ENCODE measurements at regions not wholly inside any gene's neighbourhood (a gene's known extent, or its start where the extent isn't known, plus 50 kb on each side); places are given as distances from the start of the nearest gene placed in this dataset.

DNA sequence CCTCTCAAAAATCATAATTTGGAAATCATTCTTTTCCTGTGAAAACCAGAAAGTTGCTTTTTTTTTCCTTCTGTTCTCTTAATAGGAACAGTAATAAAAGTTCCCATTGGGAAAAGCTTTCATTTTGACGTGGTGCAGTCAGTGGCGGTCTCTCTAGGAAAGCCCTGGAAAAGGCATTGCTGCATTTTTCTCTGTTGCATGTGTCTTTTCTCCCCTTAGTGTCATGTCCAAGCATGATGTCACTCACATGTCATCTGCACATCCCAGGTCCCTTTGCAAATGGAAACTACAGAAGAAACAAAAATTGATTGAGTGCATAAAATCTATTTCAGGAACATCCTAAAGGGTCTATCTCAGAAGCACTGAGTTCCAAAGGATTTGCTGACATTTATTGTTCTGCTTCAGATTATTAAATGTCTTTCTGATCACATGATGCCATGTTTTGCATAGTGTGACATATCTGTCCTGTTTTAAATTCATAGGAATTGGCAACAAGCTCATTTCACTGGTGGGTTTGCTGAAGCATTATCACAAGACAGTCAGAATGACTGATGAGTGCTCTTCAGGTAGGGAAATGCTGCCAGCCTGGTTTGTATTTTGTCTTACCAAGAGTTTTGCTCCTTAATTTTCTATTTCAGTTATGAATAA lies 208.7 kb downstream of the SOX4 start:
- peak overlapping the region; percentile 72 for H3K27ac ChIP-seq (ENCODE audit: low read length)
- peak; percentile 83 for DNase-seq
- no peaks in the 10 kb centered on the region for H3K27me3 ChIP-seq (ENCODE audit: control insufficient read depth, insufficient read depth, low read length)
- no peaks in the 10 kb centered on the region for H3K36me3 ChIP-seq (ENCODE audit: control insufficient read depth, insufficient read depth, low read length)
- WGBS (ENCODE audit: insufficient coverage) = 15% methylated on average over 2 of the region's 2 CpGs
- no peak overlapping the region for H3K4me3 ChIP-seq (ENCODE audit: low read length)
- no peaks in the 10 kb centered on the region for H3K9me3 ChIP-seq (replicated peaks; ENCODE audit: control insufficient read depth, low read depth, low read length)
- H3K4me1 ChIP-seq (ENCODE audit: control insufficient read depth, insufficient read depth, low read length) = peaks cover 7% of the 10 kb centered on the region

GRCh38 chr6:21804941-21805610 lies 211.5 kb downstream of the SOX4 start:
- Histone ChIP-seq H3K27ac (ENCODE audit: low read length) (peak overlapping the region; percentile 32), H3K9me3 (replicated peaks; ENCODE audit: control insufficient read depth, low read depth, low read length) (no peaks in the 10 kb centered on the region), H3K4me3 (ENCODE audit: low read length) (no peak overlapping the region), H3K4me1 (ENCODE audit: control insufficient read depth, insufficient read depth, low read length) (peaks cover 21% of the 10 kb centered on the region), H3K36me3 (ENCODE audit: control insufficient read depth, insufficient read depth, low read length) (no peaks in the 10 kb centered on the region), H3K27me3 (ENCODE audit: control insufficient read depth, insufficient read depth, low read length) (no peaks in the 10 kb centered on the region)
- 72% methylated on average over 3 of the region's 8 CpGs for WGBS (ENCODE audit: insufficient coverage)
- peak; percentile 57 for DNase-seq

GRCh38 chr6:21807299-21808044 lies 213.9 kb downstream of the SOX4 start:
- Histone ChIP-seq H3K4me3 (ENCODE audit: low read length) (no peak overlapping the region), H3K9me3 (replicated peaks; ENCODE audit: control insufficient read depth, low read depth, low read length) (no peaks in the 10 kb centered on the region), H3K27me3 (ENCODE audit: control insufficient read depth, insufficient read depth, low read length) (no peaks in the 10 kb centered on the region), H3K27ac (ENCODE audit: low read length) (peak overlapping the region; percentile 70), H3K4me1 (ENCODE audit: control insufficient read depth, insufficient read depth, low read length) (peaks cover 14% of the 10 kb centered on the region), H3K36me3 (ENCODE audit: control insufficient read depth, insufficient read depth, low read length) (no peaks in the 10 kb centered on the region)
- DNase-seq = peak; percentile 54
- no CpG with 5 or more reads among the region's 2 CpGs for WGBS (ENCODE audit: insufficient coverage)

DNA sequence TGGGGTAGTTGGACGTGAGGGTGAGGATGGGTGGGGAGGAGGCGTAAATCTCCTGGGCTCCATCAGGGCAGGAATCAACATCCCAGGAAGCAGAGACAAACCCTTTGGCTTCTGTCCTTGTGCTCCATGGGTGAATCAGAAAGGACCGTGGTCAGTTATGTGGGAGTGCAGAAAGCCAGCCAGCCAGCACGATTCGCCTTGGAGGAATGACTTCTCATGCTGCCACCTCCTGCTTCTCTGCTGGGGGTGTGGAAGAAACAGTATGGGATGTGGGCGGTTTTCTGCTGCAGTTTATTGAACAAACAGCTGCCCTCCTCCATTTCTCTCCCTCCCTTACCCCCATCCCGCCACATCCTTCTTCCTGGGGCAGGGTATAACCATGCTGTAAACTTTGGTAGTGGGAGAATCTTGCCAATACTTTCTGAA lies 214.5 kb downstream of the SOX4 start:
- peak overlapping the region; percentile 70 for H3K27ac ChIP-seq (ENCODE audit: low read length)
- H3K36me3 ChIP-seq (ENCODE audit: control insufficient read depth, insufficient read depth, low read length) = no peaks in the 10 kb centered on the region
- DNase-seq = peak; percentile 66
- no peak overlapping the region for H3K4me3 ChIP-seq (ENCODE audit: low read length)
- no peaks in the 10 kb centered on the region for H3K27me3 ChIP-seq (ENCODE audit: control insufficient read depth, insufficient read depth, low read length)
- peaks cover 14% of the 10 kb centered on the region for H3K4me1 ChIP-seq (ENCODE audit: control insufficient read depth, insufficient read depth, low read length)
- no peaks in the 10 kb centered on the region for H3K9me3 ChIP-seq (replicated peaks; ENCODE audit: control insufficient read depth, low read depth, low read length)
- WGBS (ENCODE audit: insufficient coverage) = 31% methylated on average over 2 of the region's 7 CpGs

DNA sequence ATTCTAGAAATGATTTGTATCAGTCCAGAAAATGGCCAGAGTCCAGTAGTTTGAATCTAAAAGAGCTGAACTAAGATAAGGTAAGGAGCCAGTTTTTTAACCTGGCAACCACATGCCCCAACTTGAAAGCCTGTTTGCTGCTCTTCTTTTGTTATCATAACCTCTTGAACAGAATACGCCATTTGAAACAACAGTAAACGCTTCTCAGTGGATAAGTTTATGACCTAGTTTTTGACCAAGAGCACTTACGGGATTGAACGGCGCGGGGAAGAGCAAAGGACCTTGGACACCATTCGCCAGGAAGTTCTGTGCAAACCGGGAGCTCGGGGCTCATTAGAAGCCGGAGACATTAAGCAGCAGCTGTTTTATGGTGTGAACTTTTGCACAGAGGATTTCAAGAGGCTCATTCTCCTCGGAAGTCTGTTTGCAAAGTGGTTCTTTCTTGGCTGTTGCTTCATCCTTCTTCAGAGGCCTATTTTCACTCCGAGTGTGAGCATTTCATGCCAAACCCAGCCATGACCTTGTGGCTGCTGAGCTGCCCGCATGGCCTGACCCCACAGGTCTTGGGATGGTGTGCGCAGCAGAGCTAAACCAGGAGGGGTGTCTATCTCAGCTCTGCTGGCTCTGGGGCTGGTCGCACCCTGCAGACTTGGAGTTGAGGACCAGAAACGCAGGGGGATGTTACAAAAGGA lies 215.1 kb downstream of the SOX4 start:
- H3K9me3 ChIP-seq (replicated peaks; ENCODE audit: control insufficient read depth, low read depth, low read length) = no peaks in the 10 kb centered on the region
- no peak overlapping the region for H3K4me3 ChIP-seq (ENCODE audit: low read length)
- 30% methylated on average over 15 of the region's 16 CpGs for WGBS (ENCODE audit: insufficient coverage)
- no peaks in the 10 kb centered on the region for H3K36me3 ChIP-seq (ENCODE audit: control insufficient read depth, insufficient read depth, low read length)
- peak overlapping the region; percentile 70 for H3K27ac ChIP-seq (ENCODE audit: low read length)
- peaks cover 14% of the 10 kb centered on the region for H3K4me1 ChIP-seq (ENCODE audit: control insufficient read depth, insufficient read depth, low read length)
- peak; percentile 85 for DNase-seq
- no peaks in the 10 kb centered on the region for H3K27me3 ChIP-seq (ENCODE audit: control insufficient read depth, insufficient read depth, low read length)

DNA sequence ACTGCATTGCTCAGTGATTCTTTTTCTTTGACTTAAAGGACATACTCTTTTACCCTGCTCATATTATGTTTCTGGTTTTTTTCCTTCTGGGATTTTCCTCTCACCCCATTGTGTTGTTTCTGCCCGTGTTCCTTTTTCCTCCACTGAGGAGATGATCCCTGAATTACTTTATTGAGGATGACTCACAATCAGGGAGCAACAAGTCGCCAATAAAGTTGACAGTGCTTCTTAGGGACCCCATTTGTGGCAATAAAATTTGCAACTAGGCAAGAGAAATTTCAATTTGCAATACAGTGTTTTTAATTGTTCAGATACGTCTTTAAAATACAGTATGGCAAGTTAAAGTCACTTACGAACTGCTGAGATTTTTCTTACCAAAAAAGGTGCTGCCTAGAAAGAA lies 217.9 kb downstream of the SOX4 start:
- Histone ChIP-seq H3K27ac (ENCODE audit: low read length) (no peak overlapping the region), H3K36me3 (ENCODE audit: control insufficient read depth, insufficient read depth, low read length) (no peaks in the 10 kb centered on the region), H3K4me1 (ENCODE audit: control insufficient read depth, insufficient read depth, low read length) (peaks cover 14% of the 10 kb centered on the region), H3K9me3 (replicated peaks; ENCODE audit: control insufficient read depth, low read depth, low read length) (no peaks in the 10 kb centered on the region), H3K4me3 (ENCODE audit: low read length) (no peak overlapping the region), H3K27me3 (ENCODE audit: control insufficient read depth, insufficient read depth, low read length) (no peaks in the 10 kb centered on the region)
- DNase-seq = no peak
- WGBS (ENCODE audit: insufficient coverage) = 90% methylated on average over 2 of the region's 4 CpGs

- Histone ChIP-seq H3K9me3 (replicated peaks; ENCODE audit: control insufficient read depth, low read depth, low read length) (no peaks in the 10 kb centered on the region), H3K36me3 (ENCODE audit: control insufficient read depth, insufficient read depth, low read length) (no peaks in the 10 kb centered on the region), H3K27me3 (ENCODE audit: control insufficient read depth, insufficient read depth, low read length) (no peaks in the 10 kb centered on the region), H3K27ac (ENCODE audit: low read length) (no peak overlapping the region), H3K4me3 (ENCODE audit: low read length) (no peak overlapping the region), H3K4me1 (ENCODE audit: control insufficient read depth, insufficient read depth, low read length) (no peaks in the 10 kb centered on the region)
- DNase-seq = no peak
- WGBS (ENCODE audit: insufficient coverage) = no CpG with 5 or more reads among the region's 3 CpGs
Observed at GRCh38 chr6:21816231-21816630, 222.7 kb downstream of the SOX4 start.

GRCh38 chr6:21820442-21820841 lies 226.9 kb downstream of the SOX4 start:
- Histone ChIP-seq H3K27me3 (ENCODE audit: control insufficient read depth, insufficient read depth, low read length) (no peaks in the 10 kb centered on the region), H3K36me3 (ENCODE audit: control insufficient read depth, insufficient read depth, low read length) (no peaks in the 10 kb centered on the region), H3K9me3 (replicated peaks; ENCODE audit: control insufficient read depth, low read depth, low read length) (no peaks in the 10 kb centered on the region), H3K4me3 (ENCODE audit: low read length) (no peak overlapping the region), H3K27ac (ENCODE audit: low read length) (no peak overlapping the region), H3K4me1 (ENCODE audit: control insufficient read depth, insufficient read depth, low read length) (no peaks in the 10 kb centered on the region)
- WGBS (ENCODE audit: insufficient coverage) = 96% methylated on average over 6 of the region's 6 CpGs
- no peak for DNase-seq

GRCh38 chr6:21823371-21823770 lies 229.8 kb downstream of the SOX4 start:
- no CpG with 5 or more reads among the region's 1 CpG for WGBS (ENCODE audit: insufficient coverage)
- Histone ChIP-seq H3K9me3 (replicated peaks; ENCODE audit: control insufficient read depth, low read depth, low read length) (no peaks in the 10 kb centered on the region), H3K4me3 (ENCODE audit: low read length) (no peak overlapping the region), H3K27me3 (ENCODE audit: control insufficient read depth, insufficient read depth, low read length) (no peaks in the 10 kb centered on the region), H3K36me3 (ENCODE audit: control insufficient read depth, insufficient read depth, low read length) (no peaks in the 10 kb centered on the region), H3K27ac (ENCODE audit: low read length) (no peak overlapping the region), H3K4me1 (ENCODE audit: control insufficient read depth, insufficient read depth, low read length) (no peaks in the 10 kb centered on the region)
- no peak for DNase-seq
